ENCODE measurements at regions not wholly inside any gene's neighbourhood (a gene's known extent, or its start where the extent isn't known, plus 50 kb on each side); places are given as distances from the start of the nearest gene placed in this dataset.

- H3K9me3 Mint-ChIP-seq (ENCODE audit: unreplicated experiment), result no peaks in the 10 kb centered on the region
- H3K4me1 Mint-ChIP-seq (ENCODE audit: unreplicated experiment), result no peaks in the 10 kb centered on the region
- no peaks in the 10 kb centered on the region for H3K36me3 Mint-ChIP-seq (ENCODE audit: low read depth, unreplicated experiment)
- DNase-seq (ENCODE audit: low spot score), result no peak
- H3K27ac Mint-ChIP-seq (ENCODE audit: unreplicated experiment), result no peak overlapping the region
- TF ChIP-seq, protein P1, sequence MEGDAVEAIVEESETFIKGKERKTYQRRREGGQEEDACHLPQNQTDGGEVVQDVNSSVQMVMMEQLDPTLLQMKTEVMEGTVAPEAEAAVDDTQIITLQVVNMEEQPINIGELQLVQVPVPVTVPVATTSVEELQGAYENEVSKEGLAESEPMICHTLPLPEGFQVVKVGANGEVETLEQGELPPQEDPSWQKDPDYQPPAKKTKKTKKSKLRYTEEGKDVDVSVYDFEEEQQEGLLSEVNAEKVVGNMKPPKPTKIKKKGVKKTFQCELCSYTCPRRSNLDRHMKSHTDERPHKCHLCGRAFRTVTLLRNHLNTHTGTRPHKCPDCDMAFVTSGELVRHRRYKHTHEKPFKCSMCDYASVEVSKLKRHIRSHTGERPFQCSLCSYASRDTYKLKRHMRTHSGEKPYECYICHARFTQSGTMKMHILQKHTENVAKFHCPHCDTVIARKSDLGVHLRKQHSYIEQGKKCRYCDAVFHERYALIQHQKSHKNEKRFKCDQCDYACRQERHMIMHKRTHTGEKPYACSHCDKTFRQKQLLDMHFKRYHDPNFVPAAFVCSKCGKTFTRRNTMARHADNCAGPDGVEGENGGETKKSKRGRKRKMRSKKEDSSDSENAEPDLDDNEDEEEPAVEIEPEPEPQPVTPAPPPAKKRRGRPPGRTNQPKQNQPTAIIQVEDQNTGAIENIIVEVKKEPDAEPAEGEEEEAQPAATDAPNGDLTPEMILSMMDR (IDR thresholded peaks at IDR 0.05; ENCODE audit: unreplicated experiment), result no peak
- no peaks in the 10 kb centered on the region for H3K27me3 Mint-ChIP-seq (ENCODE audit: unreplicated experiment)
- H3K4me3 Mint-ChIP-seq (ENCODE audit: unreplicated experiment), result no peak overlapping the region
Observed at GRCh38 chr15:53213336-53213735, 423.2 kb upstream of the ONECUT1 start.

- Mint-ChIP-seq H3K27ac (ENCODE audit: unreplicated experiment) (no peak overlapping the region), H3K9me3 (ENCODE audit: unreplicated experiment) (no peaks in the 10 kb centered on the region), H3K4me3 (ENCODE audit: unreplicated experiment) (no peak overlapping the region), H3K27me3 (ENCODE audit: unreplicated experiment) (no peaks in the 10 kb centered on the region), H3K4me1 (ENCODE audit: unreplicated experiment) (no peaks in the 10 kb centered on the region), H3K36me3 (ENCODE audit: low read depth, unreplicated experiment) (no peaks in the 10 kb centered on the region)
- TF ChIP-seq, protein P1 (IDR thresholded peaks at IDR 0.05; ENCODE audit: unreplicated experiment), result no peak
- DNase-seq (ENCODE audit: low spot score), result no peak
Observed at GRCh38 chr15:53212785-53213184, 422.6 kb upstream of the ONECUT1 start.

GRCh38 chr15:53210653-53211052 lies 420.5 kb upstream of the ONECUT1 start:
- Mint-ChIP-seq H3K27me3 (ENCODE audit: unreplicated experiment) (no peaks in the 10 kb centered on the region), H3K4me3 (ENCODE audit: unreplicated experiment) (no peak overlapping the region)

GRCh38 chr15:53209396-53210042 lies 419.4 kb upstream of the ONECUT1 start:
- no peaks in the 10 kb centered on the region for H3K27me3 Mint-ChIP-seq (ENCODE audit: unreplicated experiment)
- TF ChIP-seq, protein P1 (IDR thresholded peaks at IDR 0.05; ENCODE audit: unreplicated experiment), result no peak
- H3K4me1 Mint-ChIP-seq (ENCODE audit: unreplicated experiment), result no peaks in the 10 kb centered on the region
- H3K4me3 Mint-ChIP-seq (ENCODE audit: unreplicated experiment), result no peak overlapping the region
- H3K36me3 Mint-ChIP-seq (ENCODE audit: low read depth, unreplicated experiment), result no peaks in the 10 kb centered on the region
- H3K27ac Mint-ChIP-seq (ENCODE audit: unreplicated experiment), result no peak overlapping the region
- H3K9me3 Mint-ChIP-seq (ENCODE audit: unreplicated experiment), result no peaks in the 10 kb centered on the region
- no peak for DNase-seq (ENCODE audit: low spot score)

More at GRCh38 chr15:53210653-53211052, 420.5 kb upstream of the ONECUT1 start:
- no peak for DNase-seq (ENCODE audit: low spot score)
- Mint-ChIP-seq H3K4me1 (ENCODE audit: unreplicated experiment) (no peaks in the 10 kb centered on the region), H3K27ac (ENCODE audit: unreplicated experiment) (no peak overlapping the region), H3K36me3 (ENCODE audit: low read depth, unreplicated experiment) (no peaks in the 10 kb centered on the region), H3K9me3 (ENCODE audit: unreplicated experiment) (no peaks in the 10 kb centered on the region)
- TF ChIP-seq, protein P1 (IDR thresholded peaks at IDR 0.05; ENCODE audit: unreplicated experiment), result no peak

- H3K27me3 Mint-ChIP-seq (ENCODE audit: unreplicated experiment), result no peaks in the 10 kb centered on the region
- no peak overlapping the region for H3K4me3 Mint-ChIP-seq (ENCODE audit: unreplicated experiment)
- H3K9me3 Mint-ChIP-seq (ENCODE audit: unreplicated experiment), result no peaks in the 10 kb centered on the region
- no peaks in the 10 kb centered on the region for H3K36me3 Mint-ChIP-seq (ENCODE audit: low read depth, unreplicated experiment)
- TF ChIP-seq, protein P1 (IDR thresholded peaks at IDR 0.05; ENCODE audit: unreplicated experiment), result no peak
- DNase-seq (ENCODE audit: low spot score), result no peak
- peaks cover 7% of the 10 kb centered on the region for H3K4me1 Mint-ChIP-seq (ENCODE audit: unreplicated experiment)
- no peak overlapping the region for H3K27ac Mint-ChIP-seq (ENCODE audit: unreplicated experiment)
Observed at GRCh38 chr15:53208751-53209150, 418.6 kb upstream of the ONECUT1 start.

Data from endothelial cell (in vitro differentiated cells).